Lower lobe of right lung (tissue), 2 donors: ENCODE measurements at regions not wholly inside any gene's neighbourhood (a gene's known extent, or its start where the extent isn't known, plus 50 kb on each side); places are given as distances from the start of the nearest gene placed in this dataset.
"Not testable (repeated sequence)": the region's sequence is repeated elsewhere in the genome, so short reads cannot be mapped to it uniquely, and the experiment has no call there.

ENCODE experiments used
- ATAC-seq, 2 donors: fragments of 200-7000 bp; cut with Tn5 transposase; one replicate each; pipeline ENCODE4 v1.9.1; 2020 to 2022; ENCODE audit warnings: mild to moderate bottlenecking in 2 of 2, moderate library complexity in 2 of 2
- DNase-seq: peaks from one replicate; pipeline ENCODE4 v3.0.0-alpha.2; 2020
- H3K27ac ChIP-seq: fragments of 200-600 bp; one replicate; pipeline ENCODE4 v1.8.0; 2022
- H3K27me3 ChIP-seq: fragments of 200-600 bp; one replicate; pipeline ENCODE4 v1.8.0; 2022; ENCODE audit warnings: low read depth
- H3K36me3 ChIP-seq: fragments of 200-600 bp; one replicate; pipeline ENCODE4 v1.8.0; 2022; ENCODE audit warnings: mild to moderate bottlenecking
- H3K4me1 ChIP-seq: fragments of 200-600 bp; one replicate; pipeline ENCODE4 v1.8.0; 2022
- H3K4me3 ChIP-seq: fragments of 200-600 bp; one replicate; pipeline ENCODE4 v1.8.0; 2022; ENCODE audit warnings: mild to moderate bottlenecking
- H3K9me3 ChIP-seq: fragments of 200-600 bp; one replicate; pipeline ENCODE4 v1.8.0; 2022
- intact Hi-C: fragments of 100-400 bp; cut with DNase I; formaldehyde crosslinking; loops from one replicate; pipeline ENCODE4 v1.11.0; 2022
- TF ChIP-seq, protein P1 (sequence below): fragments of 200-600 bp; IDR thresholded peaks from one replicate; pipeline ENCODE4 v1.8.0; 2022; ENCODE audit warnings: antibody characterized with exemption, mild to moderate bottlenecking
- donor health status: DM: no; HTN: yes; CAD: no; lungs with severe emphysema.

DNA sequence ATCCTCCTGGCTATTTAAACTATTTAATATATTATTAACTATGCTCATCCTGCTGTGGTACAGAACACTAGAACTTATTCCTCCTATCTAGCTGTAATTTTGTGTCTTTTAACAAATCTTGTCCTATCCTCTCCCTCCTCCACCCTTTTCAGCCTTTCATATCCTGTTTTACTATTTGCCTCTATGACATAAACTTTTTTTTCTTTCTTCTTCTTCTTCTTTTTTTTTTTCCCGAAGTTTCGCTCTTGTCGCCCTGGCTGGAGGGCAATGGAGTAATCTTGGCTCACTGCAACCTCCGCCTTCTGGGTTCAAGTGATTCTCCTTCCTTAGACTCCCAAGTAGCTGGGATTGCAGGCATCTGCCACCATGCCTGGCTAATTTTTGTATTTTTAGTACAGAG lies 201.5 kb downstream of the LPIN1 start:
- TF ChIP-seq, protein P1, sequence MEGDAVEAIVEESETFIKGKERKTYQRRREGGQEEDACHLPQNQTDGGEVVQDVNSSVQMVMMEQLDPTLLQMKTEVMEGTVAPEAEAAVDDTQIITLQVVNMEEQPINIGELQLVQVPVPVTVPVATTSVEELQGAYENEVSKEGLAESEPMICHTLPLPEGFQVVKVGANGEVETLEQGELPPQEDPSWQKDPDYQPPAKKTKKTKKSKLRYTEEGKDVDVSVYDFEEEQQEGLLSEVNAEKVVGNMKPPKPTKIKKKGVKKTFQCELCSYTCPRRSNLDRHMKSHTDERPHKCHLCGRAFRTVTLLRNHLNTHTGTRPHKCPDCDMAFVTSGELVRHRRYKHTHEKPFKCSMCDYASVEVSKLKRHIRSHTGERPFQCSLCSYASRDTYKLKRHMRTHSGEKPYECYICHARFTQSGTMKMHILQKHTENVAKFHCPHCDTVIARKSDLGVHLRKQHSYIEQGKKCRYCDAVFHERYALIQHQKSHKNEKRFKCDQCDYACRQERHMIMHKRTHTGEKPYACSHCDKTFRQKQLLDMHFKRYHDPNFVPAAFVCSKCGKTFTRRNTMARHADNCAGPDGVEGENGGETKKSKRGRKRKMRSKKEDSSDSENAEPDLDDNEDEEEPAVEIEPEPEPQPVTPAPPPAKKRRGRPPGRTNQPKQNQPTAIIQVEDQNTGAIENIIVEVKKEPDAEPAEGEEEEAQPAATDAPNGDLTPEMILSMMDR = no peak
- Histone ChIP-seq H3K27me3 (no peaks in the 10 kb centered on the region), H3K4me3 (no peak overlapping the region), H3K27ac (no peak overlapping the region), H3K9me3 (no peaks in the 10 kb centered on the region), H3K36me3 (no peaks in the 10 kb centered on the region), H3K4me1 (no peaks in the 10 kb centered on the region)
- no peak for ATAC-seq
- intact Hi-C loops = no loop called here
- no peak for DNase-seq

DNA sequence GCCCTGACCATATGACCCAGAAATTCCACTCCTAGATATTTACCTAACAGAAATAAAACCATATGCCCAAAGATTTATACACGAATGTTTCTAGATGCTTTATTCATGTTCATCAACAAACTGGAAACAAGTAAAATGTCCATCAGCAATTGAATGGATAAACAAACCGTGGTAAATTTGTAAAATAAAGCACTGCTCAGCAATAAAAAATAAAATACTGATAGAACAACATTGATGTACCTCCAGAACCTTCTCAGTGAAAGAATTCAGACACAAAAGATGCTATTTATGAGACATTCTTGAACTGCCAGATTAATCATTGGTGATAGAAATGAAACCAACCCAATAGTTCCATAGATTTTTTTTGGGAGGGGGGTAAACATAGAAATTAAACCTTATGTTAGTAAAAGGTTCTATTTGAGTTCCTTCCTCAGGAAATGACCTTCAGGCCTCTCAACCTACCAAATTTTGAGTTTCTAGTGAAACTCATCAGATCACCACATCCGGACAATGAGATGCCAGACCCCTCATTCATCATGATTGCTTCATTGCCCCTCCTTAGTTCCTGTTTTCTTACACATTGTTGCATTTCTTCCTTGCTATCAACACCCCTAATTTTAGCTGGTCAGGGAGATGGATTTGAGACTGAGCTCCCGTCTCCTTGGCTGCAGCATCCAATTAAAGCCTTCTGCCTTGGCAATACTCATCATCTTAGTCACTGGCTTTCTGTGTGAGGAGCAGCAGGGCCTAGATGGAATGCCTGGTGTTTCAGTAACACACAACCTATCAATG lies 203.5 kb downstream of the LPIN1 start:
- TF ChIP-seq, protein P1 = no peak
- H3K27me3 ChIP-seq = no peaks in the 10 kb centered on the region
- DNase-seq = no peak
- H3K4me3 ChIP-seq = no peak overlapping the region
- H3K9me3 ChIP-seq = no peaks in the 10 kb centered on the region
- H3K4me1 ChIP-seq = no peaks in the 10 kb centered on the region
- no peaks in the 10 kb centered on the region for H3K36me3 ChIP-seq
- ATAC-seq = no peak
- intact Hi-C loops = no loop called here
- H3K27ac ChIP-seq = no peak overlapping the region

GRCh38 chr2:11950896-11951295 lies 204.5 kb downstream of the LPIN1 start:
- H3K27ac ChIP-seq = no peak overlapping the region
- no peaks in the 10 kb centered on the region for H3K27me3 ChIP-seq
- DNase-seq (no peak), ATAC-seq (no peak)
- H3K4me1 ChIP-seq = peaks cover 7% of the 10 kb centered on the region
- no peak overlapping the region for H3K4me3 ChIP-seq
- TF ChIP-seq, protein P1 = no peak
- no peaks in the 10 kb centered on the region for H3K9me3 ChIP-seq
- H3K36me3 ChIP-seq = no peaks in the 10 kb centered on the region
- intact Hi-C loops = no loop called here

DNA sequence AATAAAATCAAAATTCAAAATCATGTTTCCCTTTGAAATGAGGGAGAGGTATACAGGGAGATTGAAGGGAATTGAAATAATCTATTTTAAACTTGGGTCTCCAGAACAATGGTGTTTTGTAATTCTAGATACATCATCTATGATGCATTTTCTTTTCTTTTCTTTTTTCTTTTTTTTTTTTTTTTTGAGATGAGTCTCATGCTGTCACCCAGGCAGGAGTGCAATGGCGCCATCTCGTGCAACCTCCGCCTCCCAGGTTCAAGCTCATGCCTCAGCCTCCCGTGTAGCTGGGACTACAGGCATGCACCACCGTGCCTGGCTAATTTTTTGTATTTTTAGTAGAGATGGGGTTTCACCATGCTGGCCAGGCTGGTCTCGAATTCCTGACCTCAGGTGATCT lies 205.1 kb downstream of the LPIN1 start:
- DNase-seq, H3K27me3 ChIP-seq, H3K27ac ChIP-seq, ATAC-seq, H3K4me1 ChIP-seq, H3K36me3 ChIP-seq, H3K9me3 ChIP-seq, intact Hi-C loops, H3K4me3 ChIP-seq: not testable (repeated sequence)

DNA sequence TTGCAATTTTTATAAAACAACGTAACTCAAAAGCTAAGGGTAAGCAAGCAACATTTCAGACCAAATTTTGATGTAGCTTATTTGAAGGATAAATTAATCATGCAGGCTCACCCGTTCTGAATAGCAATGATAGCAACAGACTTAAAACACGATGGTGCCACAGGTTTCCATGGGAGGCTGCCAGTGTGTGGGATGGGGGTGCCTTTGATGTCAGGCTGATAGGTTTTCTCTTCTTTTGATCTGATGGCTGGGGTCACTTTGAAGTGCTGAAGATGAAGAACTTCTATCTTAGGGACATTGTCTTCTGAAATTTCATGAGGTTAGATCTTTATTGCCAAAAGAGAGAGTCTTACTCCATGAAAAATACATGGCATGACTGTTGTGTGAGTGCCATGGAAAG lies 206.8 kb downstream of the LPIN1 start:
- no peak for ATAC-seq
- TF ChIP-seq, protein P1 = no peak

GRCh38 chr2:11955314-11955713 lies 208.9 kb downstream of the LPIN1 start:
- Histone ChIP-seq H3K27me3 (no peaks in the 10 kb centered on the region), H3K9me3 (no peaks in the 10 kb centered on the region), H3K36me3 (no peaks in the 10 kb centered on the region), H3K27ac (no peak overlapping the region), H3K4me1 (peaks cover 7% of the 10 kb centered on the region), H3K4me3 (no peak overlapping the region)
- intact Hi-C loops = no loop called here
- no peak for DNase-seq
- TF ChIP-seq, protein P1 = no peak
- peak; percentile 39 to 40 for ATAC-seq

More for the DNA sequence above, 206.8 kb downstream of the LPIN1 start:
- Histone ChIP-seq H3K36me3 (no peaks in the 10 kb centered on the region), H3K4me1 (peaks cover 7% of the 10 kb centered on the region), H3K27me3 (no peaks in the 10 kb centered on the region), H3K27ac (no peak overlapping the region), H3K4me3 (no peak overlapping the region), H3K9me3 (no peaks in the 10 kb centered on the region)
- intact Hi-C loops = no loop called here
- no peak for DNase-seq
